Nephron progenitor cell (in vitro differentiated cells): ENCODE measurements at regions not wholly inside any gene's neighbourhood (a gene's known extent, or its start where the extent isn't known, plus 50 kb on each side); places are given as distances from the start of the nearest gene placed in this dataset.
"Not testable (repeated sequence)": the region's sequence is repeated elsewhere in the genome, so short reads cannot be mapped to it uniquely, and the experiment has no call there.

ENCODE experiments used
- DNase-seq: peaks from one replicate; pipeline ENCODE4 v3.0.0; 2021
- H3K27ac Mint-ChIP-seq: 2 replicates; pipeline ENCODE4 v1.8.0; 2021; ENCODE audit warnings: mild to moderate bottlenecking, moderate library complexity, mixed read lengths
- H3K27me3 Mint-ChIP-seq: 2 replicates; pipeline ENCODE4 v1.8.0; 2021; ENCODE audit warnings: mild to moderate bottlenecking, low read depth, mixed read lengths; ENCODE audit not compliant: poor library complexity
- H3K36me3 Mint-ChIP-seq: 2 replicates; pipeline ENCODE4 v1.8.0; 2021; ENCODE audit warnings: low read depth, mixed read lengths
- H3K4me1 Mint-ChIP-seq: 2 replicates; pipeline ENCODE4 v1.8.0; 2021; ENCODE audit warnings: mixed read lengths
- H3K4me3 Mint-ChIP-seq: 2 replicates; pipeline ENCODE4 v1.8.0; 2021; ENCODE audit warnings: mild to moderate bottlenecking, moderate library complexity, mixed read lengths
- H3K9me3 Mint-ChIP-seq: 2 replicates; pipeline ENCODE4 v1.8.0; 2021; ENCODE audit warnings: mild to moderate bottlenecking, moderate library complexity, mixed read lengths
- TF ChIP-seq, protein P1 (sequence below): fragments of 200-600 bp; sonication (generic); IDR thresholded peaks from 2 replicates; pipeline ENCODE4 v1.5.0; 2021; ENCODE audit warnings: antibody characterized with exemption

GRCh38 chrX:86935988-86936387, 581.6 kb upstream of the KLHL4 start:
- Mint-ChIP-seq H3K27ac (no peak overlapping the region), H3K4me1 (peaks cover 5% of the 10 kb centered on the region), H3K4me3 (no peak overlapping the region), H3K9me3 (peaks cover 8% of the 10 kb centered on the region), H3K36me3 (no peaks in the 10 kb centered on the region), H3K27me3 (peaks cover 4% of the 10 kb centered on the region)
- TF ChIP-seq, protein P1, sequence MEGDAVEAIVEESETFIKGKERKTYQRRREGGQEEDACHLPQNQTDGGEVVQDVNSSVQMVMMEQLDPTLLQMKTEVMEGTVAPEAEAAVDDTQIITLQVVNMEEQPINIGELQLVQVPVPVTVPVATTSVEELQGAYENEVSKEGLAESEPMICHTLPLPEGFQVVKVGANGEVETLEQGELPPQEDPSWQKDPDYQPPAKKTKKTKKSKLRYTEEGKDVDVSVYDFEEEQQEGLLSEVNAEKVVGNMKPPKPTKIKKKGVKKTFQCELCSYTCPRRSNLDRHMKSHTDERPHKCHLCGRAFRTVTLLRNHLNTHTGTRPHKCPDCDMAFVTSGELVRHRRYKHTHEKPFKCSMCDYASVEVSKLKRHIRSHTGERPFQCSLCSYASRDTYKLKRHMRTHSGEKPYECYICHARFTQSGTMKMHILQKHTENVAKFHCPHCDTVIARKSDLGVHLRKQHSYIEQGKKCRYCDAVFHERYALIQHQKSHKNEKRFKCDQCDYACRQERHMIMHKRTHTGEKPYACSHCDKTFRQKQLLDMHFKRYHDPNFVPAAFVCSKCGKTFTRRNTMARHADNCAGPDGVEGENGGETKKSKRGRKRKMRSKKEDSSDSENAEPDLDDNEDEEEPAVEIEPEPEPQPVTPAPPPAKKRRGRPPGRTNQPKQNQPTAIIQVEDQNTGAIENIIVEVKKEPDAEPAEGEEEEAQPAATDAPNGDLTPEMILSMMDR = no peak
- DNase-seq = no peak

- TF ChIP-seq, protein P1 = peak; percentile 83
- H3K4me1 Mint-ChIP-seq = peaks cover 11% of the 10 kb centered on the region
- H3K27ac Mint-ChIP-seq = no peak overlapping the region
- no peak overlapping the region for H3K4me3 Mint-ChIP-seq
- no peaks in the 10 kb centered on the region for H3K36me3 Mint-ChIP-seq
- peak; percentile 45 for DNase-seq
- no peaks in the 10 kb centered on the region for H3K9me3 Mint-ChIP-seq
- H3K27me3 Mint-ChIP-seq = no peaks in the 10 kb centered on the region
These were observed 571.0 kb upstream of the KLHL4 start for GRCh38 chrX:86946569-86946968.

GRCh38 chrX:86964321-86964720, 553.3 kb upstream of the KLHL4 start:
- no peak for DNase-seq
- Mint-ChIP-seq H3K36me3 (no peaks in the 10 kb centered on the region), H3K27me3 (peaks cover 5% of the 10 kb centered on the region), H3K27ac (no peak overlapping the region), H3K4me3 (no peak overlapping the region), H3K9me3 (peaks cover 19% of the 10 kb centered on the region), H3K4me1 (peaks cover 7% of the 10 kb centered on the region)
- TF ChIP-seq, protein P1 = no peak

DNA sequence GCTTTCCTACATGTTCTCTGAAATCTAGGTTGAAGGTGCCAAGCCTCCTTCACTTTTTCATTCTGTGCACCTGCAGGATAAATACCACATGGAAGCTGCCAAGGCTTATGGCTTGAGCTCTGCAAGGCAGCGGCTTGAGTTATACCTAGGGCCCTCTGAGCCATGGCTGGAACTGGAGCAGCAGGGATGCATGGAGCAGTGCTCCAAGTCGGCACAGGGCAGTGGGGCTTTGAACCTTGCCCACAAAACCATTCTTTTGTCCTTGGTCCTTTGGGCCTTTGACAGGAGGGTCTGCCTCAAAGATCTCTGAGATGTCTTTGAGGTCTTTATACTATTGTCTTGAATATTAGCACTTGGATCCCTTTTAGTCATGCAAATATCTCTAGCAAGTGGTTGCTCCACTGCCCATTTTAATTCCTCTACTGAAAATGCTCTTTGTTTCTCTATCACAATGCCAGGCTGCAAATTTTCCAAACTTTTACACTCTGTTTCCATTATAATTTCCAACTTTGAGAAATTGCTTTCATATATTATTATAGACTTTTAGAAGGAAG, 536.2 kb upstream of the KLHL4 start:
- Mint-ChIP-seq H3K4me1 (no peaks in the 10 kb centered on the region), H3K4me3 (no peak overlapping the region), H3K36me3 (no peaks in the 10 kb centered on the region), H3K27ac (no peak overlapping the region), H3K9me3 (no peaks in the 10 kb centered on the region), H3K27me3 (no peaks in the 10 kb centered on the region)
- TF ChIP-seq, protein P1 = no peak
- DNase-seq = no peak

GRCh38 chrX:86987351-86987750, 530.3 kb upstream of the KLHL4 start:
- H3K27me3 Mint-ChIP-seq, H3K36me3 Mint-ChIP-seq, H3K4me1 Mint-ChIP-seq, H3K4me3 Mint-ChIP-seq, H3K9me3 Mint-ChIP-seq, DNase-seq, H3K27ac Mint-ChIP-seq: not testable (repeated sequence)

DNA sequence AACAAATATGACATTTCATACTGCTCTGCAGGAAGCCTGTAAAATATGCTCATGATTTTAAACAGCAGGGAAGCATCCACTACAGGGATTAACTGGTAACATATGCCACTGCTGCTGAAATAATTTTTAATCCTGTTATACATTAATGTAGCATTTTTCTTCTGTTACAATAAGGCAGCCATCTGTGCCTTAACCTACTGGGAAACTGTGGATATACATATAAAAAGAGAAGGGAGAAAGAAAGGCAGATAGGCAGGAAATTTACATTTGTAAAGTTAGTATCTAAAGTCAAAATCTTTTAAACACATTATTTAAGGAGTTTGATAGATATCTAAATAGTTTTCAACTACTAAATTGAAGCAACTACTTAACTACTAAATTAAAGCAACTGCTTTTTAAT, 514.6 kb upstream of the KLHL4 start:
- Mint-ChIP-seq H3K4me1 (no peaks in the 10 kb centered on the region), H3K4me3 (no peak overlapping the region), H3K9me3 (peaks cover 6% of the 10 kb centered on the region), H3K27ac (no peak overlapping the region), H3K36me3 (no peaks in the 10 kb centered on the region), H3K27me3 (no peaks in the 10 kb centered on the region)
- TF ChIP-seq, protein P1 = no peak
- DNase-seq = no peak
